GM19452 (cell line): ENCODE measurements at regions not wholly inside any gene's neighbourhood (a gene's known extent, or its start where the extent isn't known, plus 50 kb on each side); places are given as distances from the start of the nearest gene placed in this dataset.
"Not testable (repeated sequence)": the region's sequence is repeated elsewhere in the genome, so short reads cannot be mapped to it uniquely, and the experiment has no call there.

ENCODE experiments used
- ATAC-seq: cut with Tn5 transposase; IDR thresholded peaks from one replicate; pipeline ENCODE4 v1.9.1; 2021; ENCODE audit not compliant: unreplicated experiment

GRCh38 chr14:86217523-86217922 is 687.6 kb downstream of the FLRT2 start:
- ATAC-seq, result no peak

GRCh38 chr14:86203843-86204242 is 673.9 kb downstream of the FLRT2 start:
- ATAC-seq, result no peak

GRCh38 chr14:86196471-86196870 is 666.5 kb downstream of the FLRT2 start:
- ATAC-seq, result no peak

GRCh38 chr14:86193756-86194155 is 663.8 kb downstream of the FLRT2 start:
- ATAC-seq, result no peak

- ATAC-seq, result no peak
Observed at GRCh38 chr14:86179980-86180379, 650.0 kb downstream of the FLRT2 start.

- no peak for ATAC-seq
Observed at GRCh38 chr14:86168371-86168770, 638.4 kb downstream of the FLRT2 start.

GRCh38 chr14:86166541-86166940 is 636.6 kb downstream of the FLRT2 start:
- ATAC-seq, result no peak

- ATAC-seq, result no peak
Observed at GRCh38 chr14:86153480-86153879, 623.5 kb downstream of the FLRT2 start.

GRCh38 chr14:86143248-86143647 is 613.3 kb downstream of the FLRT2 start:
- no peak for ATAC-seq

- ATAC-seq, result no peak
Observed at GRCh38 chr14:86141966-86142365, 612.0 kb downstream of the FLRT2 start.

GRCh38 chr14:86129426-86129825 is 599.5 kb downstream of the FLRT2 start:
- ATAC-seq, result no peak

GRCh38 chr14:86124328-86124727 is 594.4 kb downstream of the FLRT2 start:
- ATAC-seq, result no peak

- ATAC-seq, result no peak
Observed at GRCh38 chr14:86115972-86116371, 586.0 kb downstream of the FLRT2 start.

GRCh38 chr14:86110871-86111270 is 580.9 kb downstream of the FLRT2 start:
- not testable (repeated sequence) for ATAC-seq

GRCh38 chr14:86104691-86105265 is 574.8 kb downstream of the FLRT2 start:
- no peak for ATAC-seq

GRCh38 chr14:86094512-86094911 is 564.6 kb downstream of the FLRT2 start:
- ATAC-seq, result no peak

- ATAC-seq, result no peak
Observed at GRCh38 chr14:86091811-86092210, 561.9 kb downstream of the FLRT2 start.

- ATAC-seq, result no peak
Observed at GRCh38 chr14:86088156-86088555, 558.2 kb downstream of the FLRT2 start.

- ATAC-seq, result no peak
Observed at GRCh38 chr14:86087377-86087776, 557.4 kb downstream of the FLRT2 start.

- ATAC-seq, result no peak
Observed at GRCh38 chr14:86086962-86087361, 557.0 kb downstream of the FLRT2 start.

- ATAC-seq, result no peak
Observed at GRCh38 chr14:86084097-86084496, 554.2 kb downstream of the FLRT2 start.

GRCh38 chr14:86083616-86084015 is 553.7 kb downstream of the FLRT2 start:
- ATAC-seq, result no peak

GRCh38 chr14:86072116-86072894 is 542.4 kb downstream of the FLRT2 start:
- no peak for ATAC-seq
